Heart left ventricle (tissue), 16 donors: ENCODE measurements at regions not wholly inside any gene's neighbourhood (a gene's known extent, or its start where the extent isn't known, plus 50 kb on each side); places are given as distances from the start of the nearest gene placed in this dataset.

Source experiments
- ATAC-seq, 4 donors: fragments of 200-7000 bp; cut with Tn5 transposase; one replicate each; pipeline ENCODE4 v1.9.1; 2020 to 2022; ENCODE audit warnings: moderate library complexity in 4 of 4, mild to moderate bottlenecking in 3 of 4, moderate number of reproducible peaks in 1 of 4
- DNase-seq, 5 donors: peaks; one replicate each; pipeline ENCODE4 v3.0.0-alpha.2; 2020
- H3K27ac ChIP-seq, 12 donors: fragments of 200-600 bp; sonication (generic) in 4 of 12; one replicate each; pipeline versions ENCODE4 v1.5.0 to v1.8.0; 2016 to 2022; ENCODE audit warnings: mild to moderate bottlenecking in 2 of 12
- H3K27me3 ChIP-seq, 9 donors: fragments of 200-600 bp; sonication (generic) in 2 of 9; one replicate each; pipeline versions ENCODE4 v1.5.1 to v1.8.0; 2016 to 2022; ENCODE audit warnings: mild to moderate bottlenecking in 3 of 9
- H3K36me3 ChIP-seq, 9 donors: fragments of 200-600 bp; sonication (generic) in 2 of 9; one replicate each; pipeline versions ENCODE4 v1.5.0 to v1.8.0; 2018 to 2022; ENCODE audit warnings: mild to moderate bottlenecking in 2 of 9
- H3K4me1 ChIP-seq, 12 donors: fragments of 200-600 bp; sonication (generic) in 4 of 12; one replicate each; pipeline versions ENCODE4 v1.5.0 to v1.8.0; 2016 to 2022; ENCODE audit warnings: mild to moderate bottlenecking in 3 of 12
- H3K4me3 ChIP-seq, 12 donors: fragments of 200-600 bp; sonication (generic) in 4 of 12; one replicate each; pipeline versions ENCODE4 v1.5.0 to v1.8.0; 2017 to 2022; ENCODE audit warnings: mild to moderate bottlenecking in 9 of 12, moderate library complexity in 4 of 12
- H3K9me3 ChIP-seq, 12 donors: fragments of 200-600 bp; sonication (generic) in 4 of 12; one replicate each; pipeline versions ENCODE4 v1.5.0 to v1.8.0; 2016 to 2022; ENCODE audit warnings: mild to moderate bottlenecking in 1 of 12
- CTCF ChIP-seq, 12 donors: fragments of 200-600 bp; sonication (generic) in 4 of 12; IDR thresholded peaks; one replicate each; pipeline versions ENCODE4 v1.5.0 to v1.8.0; 2018 to 2022; ENCODE audit warnings: antibody characterized with exemption in 12 of 12, mild to moderate bottlenecking in 5 of 12
- POLR2A ChIP-seq, 2 donors: fragments of 450-650 bp; IDR thresholded peaks; one replicate each; pipeline ENCODE4 v1.6.1; 2017; ENCODE audit warnings: antibody characterized with exemption in 2 of 2, mild to moderate bottlenecking in 2 of 2, moderate library complexity in 2 of 2
- WGBS, 4 donors: extraction: QIAGEN DNeasy Blood & Tissue Kit in 2 of 4; methylation state at CpG; one replicate each; pipeline versions ENCODE4 v1.1.5 to v1.1.7; 2013 to 2018; 5-methylcytosine and 5-hydroxymethylcytosine counted together
- intact Hi-C, 10 donors: fragments of 100-400 bp; cut with DNase I; formaldehyde crosslinking; loops; one replicate each; pipeline versions ENCODE4 v1.11.1 to v1.14.2; 2022
- donor health status: ischemic (EF 13 %, LVEDD 7.1; RV severe dilation, severe dysfunction).
- donor health status: healthy with polysubstance abuse.
- donor health status: DM: no; HTN: yes; CAD: no.
- donor health status: DM: no; HTN: no; CAD: no.
- donor health status: ischemic (EF 25% LVEDD 6.9; RV normal size, moderate dysfunction).
- donor health status: ischemic (EF 25% LVEDD 5.7; RV mildly dilated, moderate dysfunction).
- donor health status: healthy.
- donor health status: DM: yes; HTN: yes; CAD: no.
- donor health status: ischemic (EF 35%, LVEDD 5.7; RV mildly dilated, moderate dysfunction).
- donor health status: nonischemic (EF 11% LVEDD 7.7; RV severe dilation, severe dysfunction).
- donor health status: DM: yes; HTN: yes; CAD: no.
- donor health status: PGD.
- donor health status: ischemic (EF 29% LVEDD 5.4; RV normal size, mild dysfunction).
- donor health status: nonischemic (EF 23%, LVEDD 6.1; RV moderate dilation, normal function).

GRCh38 chr17:12261354-12261753 is 240.7 kb downstream of the MAP2K4 start:
- peaks cover 0 to 3% (median 0%) of the 10 kb centered on the region in 12 donors for H3K9me3 ChIP-seq
- no peak overlapping the region for H3K4me3 ChIP-seq
- no peaks in the 10 kb centered on the region for H3K36me3 ChIP-seq
- TF ChIP-seq POLR2A (IDR thresholded peaks at IDR 0.05) (no peak), CTCF (IDR thresholded peaks at IDR 0.05) (no peak)
- no peaks in the 10 kb centered on the region for H3K27me3 ChIP-seq
- DNase-seq: no peak
- no peak overlapping the region for H3K27ac ChIP-seq
- ATAC-seq: no peak
- intact Hi-C loops: no loop called here
- H3K4me1 ChIP-seq: peaks cover 0 to 10% (median 0%) of the 10 kb centered on the region in 12 donors
- WGBS, 4 donors: 88 to 91% (median 90%) methylated on average over 10 of the region's 10 CpGs

GRCh38 chr17:12269751-12270150 is 249.1 kb downstream of the MAP2K4 start:
- no peaks in the 10 kb centered on the region for H3K4me1 ChIP-seq
- H3K27me3 ChIP-seq: no peaks in the 10 kb centered on the region
- ATAC-seq (no peak), DNase-seq (no peak)
- no peak overlapping the region for H3K27ac ChIP-seq
- H3K9me3 ChIP-seq: peaks cover 0 to 16% (median 9%) of the 10 kb centered on the region in 12 donors
- WGBS, 4 donors: 72 to 83% (median 80%) methylated on average over 6 of the region's 6 CpGs
- H3K4me3 ChIP-seq: no peak overlapping the region
- TF ChIP-seq CTCF (IDR thresholded peaks at IDR 0.05) (no peak), POLR2A (IDR thresholded peaks at IDR 0.05) (no peak)
- no peaks in the 10 kb centered on the region for H3K36me3 ChIP-seq
- intact Hi-C loops: no loop called here

GRCh38 chr17:12277827-12278226 is 257.1 kb downstream of the MAP2K4 start:
- no peaks in the 10 kb centered on the region for H3K4me1 ChIP-seq
- DNase-seq (no peak), ATAC-seq (no peak)
- 61 to 75% (median 70%) methylated on average over 3 of the region's 3 CpGs for WGBS, 4 donors
- peak overlapping the region in 1 of 12 donors; percentile 32 for H3K27ac ChIP-seq
- H3K27me3 ChIP-seq: no peaks in the 10 kb centered on the region
- no peaks in the 10 kb centered on the region for H3K36me3 ChIP-seq
- TF ChIP-seq CTCF (IDR thresholded peaks at IDR 0.05): no peak
- no peak for TF ChIP-seq POLR2A (IDR thresholded peaks at IDR 0.05)
- peaks cover 0 to 12% (median 8%) of the 10 kb centered on the region in 12 donors for H3K9me3 ChIP-seq
- intact Hi-C loops: no loop called here
- no peak overlapping the region for H3K4me3 ChIP-seq

GRCh38 chr17:12282056-12282455 is 261.4 kb downstream of the MAP2K4 start:
- intact Hi-C loops: no loop called here
- ATAC-seq: no peak
- H3K9me3 ChIP-seq: no peaks in the 10 kb centered on the region

More at GRCh38 chr17:12282056-12282455, 261.4 kb downstream of the MAP2K4 start:
- H3K4me1 ChIP-seq: no peaks in the 10 kb centered on the region
- TF ChIP-seq POLR2A (IDR thresholded peaks at IDR 0.05): no peak
- TF ChIP-seq CTCF (IDR thresholded peaks at IDR 0.05): no peak
- WGBS, 4 donors: 47 to 71% (median 64%) methylated on average over 1 of the region's 1 CpG
- H3K27me3 ChIP-seq: no peaks in the 10 kb centered on the region
- no peak overlapping the region for H3K4me3 ChIP-seq
- no peaks in the 10 kb centered on the region for H3K36me3 ChIP-seq
- H3K27ac ChIP-seq: no peak overlapping the region
- DNase-seq: no peak
